A549 (cell line): ENCODE measurements at regions not wholly inside any gene's neighbourhood (a gene's known extent, or its start where the extent isn't known, plus 50 kb on each side); places are given as distances from the start of the nearest gene placed in this dataset.

ENCODE experiments used
- ATAC-seq, 2 experiments: fragments of 200-7000 bp in 1 of 2; fragments of >200 bp in 1 of 2; cut with Nextera tagmentation in 1 of 2; cut with Tn5 transposase in 1 of 2; 3 replicates each; pipeline versions ENCODE4 v1.8.0 to v1.9.1; 2018 to 2020; ENCODE audit warnings: mild to moderate bottlenecking in 1 of 2, moderate library complexity in 1 of 2
- CTCF ChIA-PET: fragments of 300-600 bp; sonication (Branson Sonifier 250); formaldehyde crosslinking; extraction: SDS; loops from one replicate; lab custom pipeline; 2021; ENCODE audit warnings: antibody characterized with exemption, inconsistent platforms; lab: Yijun Ruan, JAX
- POLR2A ChIA-PET: fragments of 350-600 bp; formaldehyde crosslinking; extraction: SDS; loops from one replicate; lab custom pipeline; 2021; ENCODE audit warnings: antibody characterized with exemption, inconsistent platforms; lab: Yijun Ruan, JAX
- DNase-seq, 2 experiments: peaks; one replicate each; pipeline versions ENCODE4 v3.0.0 to v3.0.0-alpha.2; 2011 to 2016; ENCODE audit warnings: low read depth in 1 of 2, low spot score in 1 of 2
- FAIRE-seq: peaks from 2 replicates; lab custom pipeline; 2011; peaks lifted over from hg19 to GRCh38; lab: Jason Lieb, UNC
- H3K27ac ChIP-seq, 2 experiments: fragments of >200 bp; sonication (Bioruptor Twin); formaldehyde crosslinking; 3 replicates each; pipeline ENCODE4 v1.5.1; 2016 to 2017
- H3K4me1 ChIP-seq: fragments of >200 bp; sonication (Bioruptor Twin); formaldehyde crosslinking; 3 replicates; pipeline ENCODE4 v1.6.1; 2016
- H3K4me2 ChIP-seq: fragments of >200 bp; sonication (Bioruptor Twin); formaldehyde crosslinking; 3 replicates; pipeline ENCODE4 v1.6.1; 2016
- H3K4me3 ChIP-seq: fragments of >200 bp; sonication (Bioruptor Twin); formaldehyde crosslinking; 3 replicates; pipeline ENCODE4 v1.5.1; 2016
- H3K9me3 ChIP-seq: fragments of >200 bp; sonication (Bioruptor Twin); formaldehyde crosslinking; 3 replicates; pipeline ENCODE4 v1.6.1; 2016
- BHLHE40 ChIP-seq: IDR thresholded peaks from 2 replicates; pipeline ENCODE4 v1.6.1; 2012; ENCODE audit warnings: low read depth, low read length, inconsistent platforms
- CBX2 ChIP-seq: fragments of 200-600 bp; sonication (generic); IDR thresholded peaks from 2 replicates; pipeline ENCODE4 v1.6.1; 2016; ENCODE audit warnings: low read depth, mild to moderate bottlenecking, borderline replicate concordance
- CHD4 ChIP-seq: fragments of 200-600 bp; sonication (generic); IDR thresholded peaks from 2 replicates; pipeline ENCODE4 v1.6.1; 2016; ENCODE audit warnings: antibody characterized with exemption, mild to moderate bottlenecking, borderline replicate concordance
- ESRRA ChIP-seq: fragments of 150-350 bp; IDR thresholded peaks from 2 replicates; pipeline ENCODE4 v1.6.1; 2014; ENCODE audit warnings: mild to moderate bottlenecking, low read length, borderline replicate concordance
- FOSB ChIP-seq: fragments of 250-450 bp; sonication (Bioruptor Pico); IDR thresholded peaks from 2 replicates; pipeline ENCODE4 v1.5.0; 2020; ENCODE audit warnings: mild to moderate bottlenecking, moderate library complexity
- FOSL2 ChIP-seq, 2 experiments: fragments of 450-650 bp in 1 of 2; fragments of >200 bp in 1 of 2; sonication (Bioruptor Twin) in 1 of 2; formaldehyde crosslinking; IDR thresholded peaks; 2 replicates each; pipeline versions ENCODE4 v1.5.0 to v1.6.1; 2016 to 2020; ENCODE audit warnings: mild to moderate bottlenecking in 1 of 2, moderate library complexity in 1 of 2
- JUNB ChIP-seq: fragments of >200 bp; sonication (Bioruptor Twin); formaldehyde crosslinking; IDR thresholded peaks from 2 replicates; pipeline ENCODE4 v1.6.1; 2016
- MYC ChIP-seq: IDR thresholded peaks from 2 replicates; pipeline ENCODE4 v1.6.1; 2012; ENCODE audit warnings: mild to moderate bottlenecking, inconsistent platforms, low read length, improper control_type of control experiment, borderline replicate concordance
- NFE2L2 ChIP-seq: fragments of 150-350 bp; conservative IDR thresholded peaks from 2 replicates; pipeline ENCODE4 v1.6.1; 2014; ENCODE audit warnings: low read length
- NR3C1 ChIP-seq: fragments of >200 bp; sonication (Bioruptor Twin); formaldehyde crosslinking; IDR thresholded peaks from 3 replicates; pipeline ENCODE4 v1.6.1; 2017
- POLR2AphosphoS2 ChIP-seq: conservative IDR thresholded peaks from 2 replicates; pipeline ENCODE4 v1.6.1; 2012; ENCODE audit warnings: low read length, improper control_type of control experiment, inconsistent platforms
- RAD21 ChIP-seq, 2 experiments: fragments of >200 bp in 1 of 2; sonication (Bioruptor Twin) in 1 of 2; formaldehyde crosslinking in 1 of 2; IDR thresholded peaks in 1 of 2; conservative IDR thresholded peaks in 1 of 2; 2 replicates in 1 of 2; 3 replicates in 1 of 2; pipeline ENCODE4 v1.6.1; 2012 to 2018; ENCODE audit warnings: inconsistent platforms in 1 of 2
- SREBF2 ChIP-seq: fragments of 450-650 bp; IDR thresholded peaks from 2 replicates; pipeline ENCODE4 v1.6.1; 2014; ENCODE audit warnings: mild to moderate bottlenecking, moderate library complexity
- ZFP36 ChIP-seq: fragments of 450-650 bp; IDR thresholded peaks from 2 replicates; pipeline ENCODE4 v1.6.1; 2014; ENCODE audit warnings: borderline replicate concordance; ENCODE audit not compliant: partially characterized antibody
- ZNF302 ChIP-seq: fragments of 250-450 bp; sonication (Bioruptor Pico); IDR thresholded peaks from 2 replicates; pipeline ENCODE4 v1.9.0; 2021; ENCODE audit warnings: inconsistent platforms, mild to moderate bottlenecking, moderate library complexity
- WGBS: methylation state at CpG from one replicate; pipeline ENCODE4 v1.1.6; 2017; ENCODE audit errors: missing lambda C conversion rate; 5-methylcytosine and 5-hydroxymethylcytosine counted together
- TF ChIP-seq, protein P1 (sequence below): fragments of >200 bp; sonication (Bioruptor Twin); formaldehyde crosslinking; IDR thresholded peaks from 2 replicates; pipeline ENCODE4 v1.6.1; 2016
- TF ChIP-seq, protein P2 (sequence below): IDR thresholded peaks from 2 replicates; pipeline ENCODE4 v1.6.1; 2012; ENCODE audit warnings: low read depth, borderline replicate concordance
- TF ChIP-seq, protein P3 (sequence below): fragments of 250-450 bp; sonication (Bioruptor Pico); IDR thresholded peaks from 2 replicates; pipeline ENCODE4 v1.5.0; 2020; ENCODE audit warnings: low read depth, mild to moderate bottlenecking, moderate library complexity
- TF ChIP-seq, protein P4 (sequence below): fragments of >200 bp; sonication (Bioruptor Twin); formaldehyde crosslinking; IDR thresholded peaks from 3 replicates; pipeline ENCODE4 v1.5.1; 2016
- TF ChIP-seq, protein P5 (sequence below): fragments of >200 bp; sonication (Bioruptor Twin); formaldehyde crosslinking; IDR thresholded peaks from 3 replicates; pipeline ENCODE4 v1.6.1; 2016

DNA sequence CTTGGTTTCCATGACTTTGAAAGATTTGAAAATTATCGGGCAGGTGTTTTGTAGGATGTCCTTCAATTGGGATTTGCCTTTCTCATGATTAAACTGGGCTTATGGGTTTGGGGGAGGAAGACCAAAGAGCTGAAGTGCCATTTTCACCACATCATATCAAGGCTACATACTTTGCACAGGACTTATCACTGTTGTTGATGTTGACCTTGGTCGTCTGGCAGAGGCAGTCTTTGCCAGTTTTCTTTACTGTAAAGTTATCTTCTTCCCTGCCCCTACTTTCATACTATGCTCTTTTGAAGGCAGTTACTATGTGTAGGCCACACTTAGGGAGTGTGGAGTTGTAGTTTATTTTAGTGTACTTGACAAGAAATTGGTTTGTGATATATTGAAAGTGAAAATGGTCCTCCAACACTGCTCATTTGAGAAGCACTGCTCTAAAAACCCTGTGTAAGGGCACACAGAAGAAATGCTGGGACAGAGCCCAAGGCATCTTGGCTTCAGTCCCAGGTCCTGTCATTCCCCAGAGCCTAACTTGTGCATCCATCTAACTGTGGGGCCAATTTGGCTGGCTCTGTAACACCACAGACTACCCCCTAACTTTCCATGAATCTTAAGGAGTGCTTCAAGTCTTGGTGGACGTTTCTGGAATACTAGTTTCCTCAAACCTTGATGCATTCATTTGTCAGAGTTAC lies 384.9 kb downstream of the KCNRG start:
- no peak for ATAC-seq
- TF ChIP-seq JUNB, result no peak
- no peak for TF ChIP-seq NFE2L2
- no peak for TF ChIP-seq ESRRA
- TF ChIP-seq NR3C1, result no peak
- TF ChIP-seq MYC, result no peak
- no peak for TF ChIP-seq CBX2
- TF ChIP-seq, protein P1, sequence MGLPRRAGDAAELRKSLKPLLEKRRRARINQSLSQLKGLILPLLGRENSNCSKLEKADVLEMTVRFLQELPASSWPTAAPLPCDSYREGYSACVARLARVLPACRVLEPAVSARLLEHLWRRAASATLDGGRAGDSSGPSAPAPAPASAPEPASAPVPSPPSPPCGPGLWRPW, result no peak
- no peak for TF ChIP-seq FOSB (CRISPR knock-in tag)
- TF ChIP-seq, protein P2, sequence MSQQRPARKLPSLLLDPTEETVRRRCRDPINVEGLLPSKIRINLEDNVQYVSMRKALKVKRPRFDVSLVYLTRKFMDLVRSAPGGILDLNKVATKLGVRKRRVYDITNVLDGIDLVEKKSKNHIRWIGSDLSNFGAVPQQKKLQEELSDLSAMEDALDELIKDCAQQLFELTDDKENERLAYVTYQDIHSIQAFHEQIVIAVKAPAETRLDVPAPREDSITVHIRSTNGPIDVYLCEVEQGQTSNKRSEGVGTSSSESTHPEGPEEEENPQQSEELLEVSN, result no peak
- TF ChIP-seq, protein P3, sequence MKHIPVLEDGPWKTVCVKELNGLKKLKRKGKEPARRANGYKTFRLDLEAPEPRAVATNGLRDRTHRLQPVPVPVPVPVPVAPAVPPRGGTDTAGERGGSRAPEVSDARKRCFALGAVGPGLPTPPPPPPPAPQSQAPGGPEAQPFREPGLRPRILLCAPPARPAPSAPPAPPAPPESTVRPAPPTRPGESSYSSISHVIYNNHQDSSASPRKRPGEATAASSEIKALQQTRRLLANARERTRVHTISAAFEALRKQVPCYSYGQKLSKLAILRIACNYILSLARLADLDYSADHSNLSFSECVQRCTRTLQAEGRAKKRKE (CRISPR knock-in tag), result no peak
- TF ChIP-seq ZFP36, result no peak
- TF ChIP-seq, protein P4, sequence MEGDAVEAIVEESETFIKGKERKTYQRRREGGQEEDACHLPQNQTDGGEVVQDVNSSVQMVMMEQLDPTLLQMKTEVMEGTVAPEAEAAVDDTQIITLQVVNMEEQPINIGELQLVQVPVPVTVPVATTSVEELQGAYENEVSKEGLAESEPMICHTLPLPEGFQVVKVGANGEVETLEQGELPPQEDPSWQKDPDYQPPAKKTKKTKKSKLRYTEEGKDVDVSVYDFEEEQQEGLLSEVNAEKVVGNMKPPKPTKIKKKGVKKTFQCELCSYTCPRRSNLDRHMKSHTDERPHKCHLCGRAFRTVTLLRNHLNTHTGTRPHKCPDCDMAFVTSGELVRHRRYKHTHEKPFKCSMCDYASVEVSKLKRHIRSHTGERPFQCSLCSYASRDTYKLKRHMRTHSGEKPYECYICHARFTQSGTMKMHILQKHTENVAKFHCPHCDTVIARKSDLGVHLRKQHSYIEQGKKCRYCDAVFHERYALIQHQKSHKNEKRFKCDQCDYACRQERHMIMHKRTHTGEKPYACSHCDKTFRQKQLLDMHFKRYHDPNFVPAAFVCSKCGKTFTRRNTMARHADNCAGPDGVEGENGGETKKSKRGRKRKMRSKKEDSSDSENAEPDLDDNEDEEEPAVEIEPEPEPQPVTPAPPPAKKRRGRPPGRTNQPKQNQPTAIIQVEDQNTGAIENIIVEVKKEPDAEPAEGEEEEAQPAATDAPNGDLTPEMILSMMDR, result no peak
- TF ChIP-seq, protein P5, sequence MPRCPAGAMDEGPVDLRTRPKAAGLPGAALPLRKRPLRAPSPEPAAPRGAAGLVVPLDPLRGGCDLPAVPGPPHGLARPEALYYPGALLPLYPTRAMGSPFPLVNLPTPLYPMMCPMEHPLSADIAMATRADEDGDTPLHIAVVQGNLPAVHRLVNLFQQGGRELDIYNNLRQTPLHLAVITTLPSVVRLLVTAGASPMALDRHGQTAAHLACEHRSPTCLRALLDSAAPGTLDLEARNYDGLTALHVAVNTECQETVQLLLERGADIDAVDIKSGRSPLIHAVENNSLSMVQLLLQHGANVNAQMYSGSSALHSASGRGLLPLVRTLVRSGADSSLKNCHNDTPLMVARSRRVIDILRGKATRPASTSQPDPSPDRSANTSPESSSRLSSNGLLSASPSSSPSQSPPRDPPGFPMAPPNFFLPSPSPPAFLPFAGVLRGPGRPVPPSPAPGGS, result no peak
- no peak for TF ChIP-seq SREBF2
- no peak for TF ChIP-seq POLR2AphosphoS2
- no peak for TF ChIP-seq ZNF302 (CRISPR knock-in tag)
- no peak for TF ChIP-seq CHD4
- TF ChIP-seq RAD21 (conservative IDR thresholded peaks at IDR 0.05 in 1 of 2, IDR thresholded peaks at IDR 0.05 in 1 of 2), result no peak
- no peak for TF ChIP-seq BHLHE40
- 71% methylated on average over 3 of the region's 3 CpGs for WGBS
- Histone ChIP-seq H3K4me2 (no peak overlapping the region), H3K4me3 (no peak overlapping the region), H3K4me1 (peaks cover 21% of the 10 kb centered on the region), H3K27ac (no peak overlapping the region), H3K9me3 (no peaks in the 10 kb centered on the region)
- no peak for FAIRE-seq
- ChIA-PET CTCF (interaction anchor here (0.6 kb wide), 1 partner anchor 168 kb away, joined by 3 read pairs; no protein-coding TSS in a partner anchor), POLR2A (no interaction called here)
- no peak for DNase-seq

DNA sequence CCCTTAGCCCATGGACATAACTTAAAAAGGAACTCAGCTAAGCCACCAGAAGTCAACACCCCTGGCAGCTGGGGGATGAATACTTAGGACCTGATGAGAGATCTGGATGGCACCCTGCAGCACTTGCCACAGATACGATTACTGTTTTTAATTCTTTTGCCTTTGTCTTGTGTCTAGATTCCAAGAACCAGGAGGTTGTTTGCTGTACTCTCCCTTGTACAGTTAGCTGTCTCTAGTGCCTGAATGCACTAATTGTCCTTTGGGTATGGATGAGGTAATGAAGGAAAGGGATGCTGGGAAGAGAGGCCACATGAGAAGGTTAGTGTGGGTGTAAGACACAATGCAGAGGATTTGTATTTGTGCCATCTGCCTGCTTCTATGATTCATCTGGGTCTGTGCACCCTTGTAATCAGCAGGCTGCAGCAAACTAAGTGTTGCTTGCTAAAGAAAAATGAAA lies 385.8 kb downstream of the KCNRG start:
- CTCF ChIA-PET, result no interaction called here
- Histone ChIP-seq H3K4me2 (no peak overlapping the region), H3K4me1 (peaks cover 21% of the 10 kb centered on the region), H3K4me3 (no peak overlapping the region), H3K9me3 (no peaks in the 10 kb centered on the region), H3K27ac (no peak overlapping the region)
- TF ChIP-seq FOSL2 (IDR thresholded peaks at IDR 0.05), result no peak
- TF ChIP-seq FOSL2 (CRISPR knock-in tag; IDR thresholded peaks at IDR 0.05), result no peak
- DNase-seq (no peak), ATAC-seq (no peak), FAIRE-seq (no peak)
- POLR2A ChIA-PET, result no interaction called here
- WGBS, result 92% methylated on average over 1 of the region's 1 CpG
